Breast epithelium (tissue), 4 donors: ENCODE measurements at regions not wholly inside any gene's neighbourhood (a gene's known extent, or its start where the extent isn't known, plus 50 kb on each side); places are given as distances from the start of the nearest gene placed in this dataset.
A peak's percentile ranks its signal among the peaks of the same experiment; 100 is the strongest.

Source experiments
- DNase-seq, 2 donors: peaks; one replicate each; pipeline ENCODE4 v3.0.0-alpha.2; 2019; ENCODE audit warnings: low spot score in 2 of 2
- H3K27ac ChIP-seq, 2 donors: fragments of 200-600 bp; sonication (generic) in 1 of 2; one replicate each; pipeline ENCODE4 v1.5.1; 2016 to 2019; ENCODE audit warnings: mild to moderate bottlenecking in 1 of 2
- H3K27me3 ChIP-seq, 2 donors: fragments of 200-600 bp; sonication (generic) in 1 of 2; one replicate each; pipeline versions ENCODE4 v1.5.1 to v1.6.0; 2017 to 2019; ENCODE audit warnings: control low read depth in 1 of 2, mild to moderate bottlenecking in 1 of 2
- H3K36me3 ChIP-seq: fragments of 200-600 bp; one replicate; pipeline ENCODE4 v1.5.1; 2019
- H3K4me1 ChIP-seq, 2 donors: fragments of 200-600 bp; sonication (generic); one replicate each; pipeline ENCODE4 v1.5.1; 2016 to 2019; ENCODE audit warnings: control low read depth in 1 of 2
- H3K4me3 ChIP-seq, 3 donors: fragments of 200-600 bp; sonication (generic); 1 replicate in 2 of 3; 2 replicates in 1 of 3; pipeline ENCODE4 v1.5.1; 2016 to 2019; ENCODE audit warnings: mild to moderate bottlenecking in 3 of 3, moderate library complexity in 2 of 3
- H3K9me3 ChIP-seq, 2 donors: fragments of 200-600 bp; sonication (generic) in 1 of 2; one replicate each; pipeline ENCODE4 v1.5.1; 2016 to 2019; ENCODE audit warnings: control low read depth in 1 of 2
- POLR2A ChIP-seq: fragments of 450-650 bp; IDR thresholded peaks from one replicate; pipeline ENCODE4 v1.6.1; 2016; ENCODE audit warnings: antibody characterized with exemption, mild to moderate bottlenecking, moderate library complexity
- POLR2AphosphoS5 ChIP-seq, 3 donors: sonication (generic); formaldehyde crosslinking; IDR thresholded peaks; one replicate each; pipeline ENCODE4 v1.6.1; 2017; ENCODE audit warnings: antibody characterized with exemption in 3 of 3
- intact Hi-C: fragments of 100-400 bp; cut with DNase I; formaldehyde crosslinking; loops from one replicate; pipeline ENCODE4 v1.15.1; 2023; ENCODE audit warnings: low total_unique reads
- TF ChIP-seq, protein P1 (sequence below), 3 donors: fragments of 450-650 bp; IDR thresholded peaks; one replicate each; pipeline ENCODE4 v1.5.1; 2016 to 2017; ENCODE audit warnings: antibody characterized with exemption in 3 of 3, mild to moderate bottlenecking in 3 of 3, moderate library complexity in 3 of 3

DNA sequence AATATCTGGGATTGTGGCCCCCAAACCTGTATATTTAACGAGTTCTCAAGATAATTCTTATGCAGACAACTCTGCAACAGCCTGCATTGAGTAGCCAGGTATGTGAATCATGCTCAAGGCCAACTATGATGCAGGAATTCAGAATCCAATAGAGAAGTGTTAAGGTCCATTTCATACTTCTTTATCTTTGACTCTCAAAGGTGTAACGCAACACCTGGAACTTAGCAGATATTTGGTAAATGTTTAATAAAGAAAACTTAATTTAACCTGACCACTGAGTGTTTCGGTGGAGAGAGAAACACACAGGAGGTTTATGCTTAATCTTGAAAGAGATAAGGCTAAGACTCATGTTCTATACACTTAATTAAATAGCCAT lies 156.5 kb upstream of the PLEKHG7 start:
- no peaks in the 10 kb centered on the region for H3K27me3 ChIP-seq
- intact Hi-C loops: no loop called here
- peaks cover 0 to 3% of the 10 kb centered on the region in 2 donors for H3K4me1 ChIP-seq
- no peak overlapping the region for H3K27ac ChIP-seq
- H3K9me3 ChIP-seq: no peaks in the 10 kb centered on the region
- H3K4me3 ChIP-seq: no peak overlapping the region
- TF ChIP-seq, protein P1, sequence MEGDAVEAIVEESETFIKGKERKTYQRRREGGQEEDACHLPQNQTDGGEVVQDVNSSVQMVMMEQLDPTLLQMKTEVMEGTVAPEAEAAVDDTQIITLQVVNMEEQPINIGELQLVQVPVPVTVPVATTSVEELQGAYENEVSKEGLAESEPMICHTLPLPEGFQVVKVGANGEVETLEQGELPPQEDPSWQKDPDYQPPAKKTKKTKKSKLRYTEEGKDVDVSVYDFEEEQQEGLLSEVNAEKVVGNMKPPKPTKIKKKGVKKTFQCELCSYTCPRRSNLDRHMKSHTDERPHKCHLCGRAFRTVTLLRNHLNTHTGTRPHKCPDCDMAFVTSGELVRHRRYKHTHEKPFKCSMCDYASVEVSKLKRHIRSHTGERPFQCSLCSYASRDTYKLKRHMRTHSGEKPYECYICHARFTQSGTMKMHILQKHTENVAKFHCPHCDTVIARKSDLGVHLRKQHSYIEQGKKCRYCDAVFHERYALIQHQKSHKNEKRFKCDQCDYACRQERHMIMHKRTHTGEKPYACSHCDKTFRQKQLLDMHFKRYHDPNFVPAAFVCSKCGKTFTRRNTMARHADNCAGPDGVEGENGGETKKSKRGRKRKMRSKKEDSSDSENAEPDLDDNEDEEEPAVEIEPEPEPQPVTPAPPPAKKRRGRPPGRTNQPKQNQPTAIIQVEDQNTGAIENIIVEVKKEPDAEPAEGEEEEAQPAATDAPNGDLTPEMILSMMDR (IDR thresholded peaks at IDR 0.05): no peak
- TF ChIP-seq POLR2A (no peak), POLR2AphosphoS5 (IDR thresholded peaks at IDR 0.05) (no peak)
- no peak for DNase-seq
- H3K36me3 ChIP-seq: no peaks in the 10 kb centered on the region

DNA sequence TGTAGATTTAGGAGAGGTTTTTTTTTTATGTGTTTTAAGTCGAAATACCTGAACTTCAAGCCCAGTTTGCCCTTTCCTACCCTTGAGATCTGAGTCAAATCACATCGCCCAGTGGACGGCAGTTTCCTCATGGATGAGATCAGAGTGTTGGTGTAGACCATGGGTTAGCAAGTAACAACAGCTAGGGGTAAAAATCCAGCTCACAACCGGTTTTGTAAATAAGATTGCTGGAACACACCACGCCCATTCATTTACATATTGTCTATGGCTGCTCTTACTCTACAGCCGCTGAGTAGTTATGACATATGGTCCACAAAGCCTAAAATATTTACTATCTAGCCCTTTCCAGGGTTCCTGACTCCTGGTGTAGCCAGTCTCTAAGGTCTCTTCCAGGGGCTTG lies 158.5 kb upstream of the PLEKHG7 start:
- no peak for DNase-seq
- Histone ChIP-seq H3K4me1 (peaks cover 1 to 3% of the 10 kb centered on the region in 2 donors), H3K9me3 (no peaks in the 10 kb centered on the region), H3K27ac (no peak overlapping the region), H3K4me3 (no peak overlapping the region), H3K27me3 (no peaks in the 10 kb centered on the region), H3K36me3 (no peaks in the 10 kb centered on the region)
- intact Hi-C loops: no loop called here
- TF ChIP-seq POLR2A: no peak
- TF ChIP-seq POLR2AphosphoS5 (IDR thresholded peaks at IDR 0.05): no peak
- TF ChIP-seq, protein P1 (IDR thresholded peaks at IDR 0.05): no peak

DNA sequence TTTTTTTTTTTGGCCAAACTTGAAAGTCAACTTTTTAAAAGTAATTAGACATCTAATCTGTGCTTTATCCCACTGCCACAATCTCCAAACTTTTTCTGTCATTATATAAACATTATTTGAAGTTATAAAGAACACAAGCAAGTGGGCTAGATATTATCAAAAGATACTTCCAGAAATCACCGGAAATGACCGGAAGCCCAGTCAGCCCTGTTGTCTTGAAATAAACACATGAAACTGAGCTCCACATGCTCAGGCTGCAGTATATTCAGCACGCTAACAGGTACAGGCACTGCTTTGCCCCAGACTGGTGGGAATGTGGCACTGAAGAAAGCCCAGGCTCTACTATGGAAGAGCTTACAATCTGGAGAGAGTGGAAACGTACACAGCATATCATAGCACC lies 158.9 kb upstream of the PLEKHG7 start:
- Histone ChIP-seq H3K36me3 (no peaks in the 10 kb centered on the region), H3K4me1 (peaks cover 3 to 6% of the 10 kb centered on the region in 2 donors), H3K4me3 (no peak overlapping the region), H3K9me3 (no peaks in the 10 kb centered on the region), H3K27me3 (no peaks in the 10 kb centered on the region), H3K27ac (peak overlapping the region in 1 of 2 donors; percentile 59)
- DNase-seq: no peak
- TF ChIP-seq POLR2AphosphoS5 (IDR thresholded peaks at IDR 0.05) (no peak), POLR2A (no peak)
- TF ChIP-seq, protein P1 (IDR thresholded peaks at IDR 0.05): no peak
- intact Hi-C loops: no loop called here

DNA sequence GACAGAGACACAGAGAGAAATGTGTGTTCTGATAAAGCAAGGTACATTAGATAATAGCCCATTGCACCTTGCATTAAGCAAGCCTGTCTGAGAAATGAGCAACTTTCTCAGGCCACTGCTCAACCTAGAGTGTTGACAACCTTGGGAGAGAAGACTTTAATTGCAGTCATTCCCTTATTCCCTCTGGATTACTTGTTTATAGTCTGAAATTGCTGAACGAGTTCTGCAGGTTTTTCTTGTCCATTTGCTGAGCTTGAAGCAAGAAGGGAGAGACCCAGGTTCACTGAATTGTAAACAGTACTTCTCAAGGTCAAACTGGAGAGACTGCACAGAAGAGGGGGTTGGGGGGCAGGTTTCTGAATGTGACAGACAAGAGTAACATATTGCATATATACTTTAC lies 159.4 kb upstream of the PLEKHG7 start:
- DNase-seq: peak in 1 of 2 donors; percentile 26
- H3K27ac ChIP-seq: peak overlapping the region; percentile 79 to 83
- TF ChIP-seq, protein P1 (IDR thresholded peaks at IDR 0.05): no peak
- TF ChIP-seq POLR2AphosphoS5 (IDR thresholded peaks at IDR 0.05): peak in 1 of 3 donors; percentile 54
- no peak for TF ChIP-seq POLR2A
- H3K4me3 ChIP-seq: no peak overlapping the region
- H3K27me3 ChIP-seq: no peaks in the 10 kb centered on the region
- H3K36me3 ChIP-seq: no peaks in the 10 kb centered on the region
- intact Hi-C loops: no loop called here
- H3K4me1 ChIP-seq: peaks cover 3 to 10% of the 10 kb centered on the region in 2 donors
- no peaks in the 10 kb centered on the region for H3K9me3 ChIP-seq

DNA sequence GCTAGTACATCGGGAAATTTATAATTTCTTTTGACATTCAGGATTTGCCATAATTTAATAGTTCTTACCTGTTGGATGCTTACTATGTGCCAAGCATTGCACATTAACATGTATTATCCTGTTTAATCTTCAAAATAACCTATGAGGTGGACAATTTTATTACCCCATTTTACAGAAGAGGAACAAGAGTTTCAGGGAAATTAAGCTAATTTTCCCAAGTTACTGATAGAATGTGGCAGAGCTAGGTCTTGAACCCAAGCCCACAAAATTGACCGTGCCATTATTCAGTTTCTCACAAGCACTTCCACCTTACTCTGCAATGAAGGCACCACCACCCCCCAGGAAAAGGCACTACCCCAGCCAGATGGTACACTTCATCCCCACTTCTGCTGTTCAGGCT lies 161.1 kb upstream of the PLEKHG7 start:
- Histone ChIP-seq H3K9me3 (no peaks in the 10 kb centered on the region), H3K36me3 (no peaks in the 10 kb centered on the region), H3K4me3 (no peak overlapping the region), H3K27ac (peak overlapping the region; percentile 3 to 79), H3K27me3 (no peaks in the 10 kb centered on the region), H3K4me1 (peaks cover 3 to 10% of the 10 kb centered on the region in 2 donors)
- intact Hi-C loops: no loop called here
- no peak for TF ChIP-seq POLR2A
- TF ChIP-seq, protein P1 (IDR thresholded peaks at IDR 0.05): no peak
- no peak for TF ChIP-seq POLR2AphosphoS5 (IDR thresholded peaks at IDR 0.05)
- no peak for DNase-seq
